ENCODE measurements at regions not wholly inside any gene's neighbourhood (a gene's known extent, or its start where the extent isn't known, plus 50 kb on each side); places are given as distances from the start of the nearest gene placed in this dataset.
A peak's percentile ranks its signal among the peaks of the same experiment; 100 is the strongest.

DNA sequence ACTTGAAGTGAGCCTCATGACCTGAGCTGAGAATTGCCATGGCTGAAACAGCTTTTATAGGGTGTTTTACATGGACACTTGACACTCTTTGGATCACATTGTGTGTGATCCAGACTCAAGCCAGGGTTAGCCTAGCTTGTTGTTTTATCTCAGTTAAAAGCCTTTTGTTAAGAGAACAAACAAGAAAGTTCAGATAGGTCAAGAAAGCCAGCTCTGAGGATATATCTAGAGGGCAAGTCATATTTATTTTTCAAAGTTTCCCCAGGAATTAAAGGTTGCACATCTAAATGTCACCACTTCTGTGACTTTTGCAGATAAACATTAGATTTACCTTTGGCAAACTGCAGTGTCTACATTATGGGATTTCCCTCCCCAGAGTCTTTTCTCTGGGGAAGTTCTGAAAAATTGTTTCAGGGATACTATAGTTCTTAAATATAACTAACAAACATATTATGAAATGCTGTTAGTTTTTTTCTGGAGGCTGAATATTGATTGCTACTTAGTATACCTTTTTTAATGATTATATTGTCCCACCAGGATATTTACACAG is 134.5 kb downstream of the C9orf152 start (continued):
- TF ChIP-seq U2AF2 (IDR thresholded peaks at IDR 0.05; ENCODE audit: low read depth, low read length) (no peak), ELF3 (CRISPR knock-in tag; IDR thresholded peaks at IDR 0.05) (no peak), SRF (IDR thresholded peaks at IDR 0.05; ENCODE audit: low read depth, low read length) (no peak), GTF3A (CRISPR knock-in tag; conservative IDR thresholded peaks at IDR 0.05) (no peak), NCOA2 (CRISPR knock-in tag; IDR thresholded peaks at IDR 0.05) (no peak), NR2F6 (IDR thresholded peaks at IDR 0.05) (peak; percentile 73), NR2F6 (CRISPR knock-in tag; IDR thresholded peaks at IDR 0.05) (0 out of 2 replicates have a peak, but pooled peaks have one; percentile 14), ZFP36 (IDR thresholded peaks at IDR 0.05; ENCODE audit: borderline replicate concordance, low read depth, low read length, partially characterized antibody) (no peak), SOX13 (IDR thresholded peaks at IDR 0.05) (no peak), SOX13 (CRISPR knock-in tag; conservative IDR thresholded peaks at IDR 0.05 in 1 of 2, IDR thresholded peaks at IDR 0.05 in 1 of 2) (peak in 1 of 2 experiments; percentile 30; a peak in 1 of 4 replicates), NKX3-1 (CRISPR knock-in tag; IDR thresholded peaks at IDR 0.05) (no peak), ARNT2 (CRISPR knock-in tag; IDR thresholded peaks at IDR 0.05; ENCODE audit: low read depth) (no peak), SNAI1 (CRISPR knock-in tag; IDR thresholded peaks at IDR 0.05; ENCODE audit: borderline replicate concordance) (no peak), ATF1 (CRISPR knock-in tag; IDR thresholded peaks at IDR 0.05) (no peak), JUNB (CRISPR knock-in tag; IDR thresholded peaks at IDR 0.05; ENCODE audit: borderline replicate concordance) (no peak), ZNF142 (CRISPR knock-in tag; IDR thresholded peaks at IDR 0.05) (no peak), PHF8 (CRISPR knock-in tag; IDR thresholded peaks at IDR 0.05) (no peak), SRSF4 (IDR thresholded peaks at IDR 0.05; ENCODE audit: low read depth, low read length, poor library complexity, severe bottlenecking) (no peak), ZNF782 (CRISPR knock-in tag; IDR thresholded peaks at IDR 0.05; ENCODE audit: borderline replicate concordance) (no peak)
- TF ChIP-seq, protein P1, sequence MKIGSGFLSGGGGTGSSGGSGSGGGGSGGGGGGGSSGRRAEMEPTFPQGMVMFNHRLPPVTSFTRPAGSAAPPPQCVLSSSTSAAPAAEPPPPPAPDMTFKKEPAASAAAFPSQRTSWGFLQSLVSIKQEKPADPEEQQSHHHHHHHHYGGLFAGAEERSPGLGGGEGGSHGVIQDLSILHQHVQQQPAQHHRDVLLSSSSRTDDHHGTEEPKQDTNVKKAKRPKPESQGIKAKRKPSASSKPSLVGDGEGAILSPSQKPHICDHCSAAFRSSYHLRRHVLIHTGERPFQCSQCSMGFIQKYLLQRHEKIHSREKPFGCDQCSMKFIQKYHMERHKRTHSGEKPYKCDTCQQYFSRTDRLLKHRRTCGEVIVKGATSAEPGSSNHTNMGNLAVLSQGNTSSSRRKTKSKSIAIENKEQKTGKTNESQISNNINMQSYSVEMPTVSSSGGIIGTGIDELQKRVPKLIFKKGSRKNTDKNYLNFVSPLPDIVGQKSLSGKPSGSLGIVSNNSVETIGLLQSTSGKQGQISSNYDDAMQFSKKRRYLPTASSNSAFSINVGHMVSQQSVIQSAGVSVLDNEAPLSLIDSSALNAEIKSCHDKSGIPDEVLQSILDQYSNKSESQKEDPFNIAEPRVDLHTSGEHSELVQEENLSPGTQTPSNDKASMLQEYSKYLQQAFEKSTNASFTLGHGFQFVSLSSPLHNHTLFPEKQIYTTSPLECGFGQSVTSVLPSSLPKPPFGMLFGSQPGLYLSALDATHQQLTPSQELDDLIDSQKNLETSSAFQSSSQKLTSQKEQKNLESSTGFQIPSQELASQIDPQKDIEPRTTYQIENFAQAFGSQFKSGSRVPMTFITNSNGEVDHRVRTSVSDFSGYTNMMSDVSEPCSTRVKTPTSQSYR (CRISPR knock-in tag; IDR thresholded peaks at IDR 0.05; ENCODE audit: borderline replicate concordance) = no peak
- TF ChIP-seq, protein P2, sequence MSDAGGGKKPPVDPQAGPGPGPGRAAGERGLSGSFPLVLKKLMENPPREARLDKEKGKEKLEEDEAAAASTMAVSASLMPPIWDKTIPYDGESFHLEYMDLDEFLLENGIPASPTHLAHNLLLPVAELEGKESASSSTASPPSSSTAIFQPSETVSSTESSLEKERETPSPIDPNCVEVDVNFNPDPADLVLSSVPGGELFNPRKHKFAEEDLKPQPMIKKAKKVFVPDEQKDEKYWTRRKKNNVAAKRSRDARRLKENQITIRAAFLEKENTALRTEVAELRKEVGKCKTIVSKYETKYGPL (CRISPR knock-in tag; IDR thresholded peaks at IDR 0.05) = no peak
- TF ChIP-seq, protein P3, sequence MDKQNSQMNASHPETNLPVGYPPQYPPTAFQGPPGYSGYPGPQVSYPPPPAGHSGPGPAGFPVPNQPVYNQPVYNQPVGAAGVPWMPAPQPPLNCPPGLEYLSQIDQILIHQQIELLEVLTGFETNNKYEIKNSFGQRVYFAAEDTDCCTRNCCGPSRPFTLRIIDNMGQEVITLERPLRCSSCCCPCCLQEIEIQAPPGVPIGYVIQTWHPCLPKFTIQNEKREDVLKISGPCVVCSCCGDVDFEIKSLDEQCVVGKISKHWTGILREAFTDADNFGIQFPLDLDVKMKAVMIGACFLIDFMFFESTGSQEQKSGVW (CRISPR knock-in tag; IDR thresholded peaks at IDR 0.05; ENCODE audit: borderline replicate concordance) = no peak
